HepG2 (cell line): ENCODE measurements at regions not wholly inside any gene's neighbourhood (a gene's known extent, or its start where the extent isn't known, plus 50 kb on each side); places are given as distances from the start of the nearest gene placed in this dataset.

ENCODE experiments used
- ATAC-seq: fragments of 200-7000 bp; cut with Tn5 transposase; 3 replicates; pipeline ENCODE4 v1.9.1; 2020; ENCODE audit warnings: mild to moderate bottlenecking, moderate library complexity
- BruUV-seq: library from RNA; stranded (reverse); fragments of 400-500 nt; replicated peaks from 2 replicates; lab custom pipeline; 2021; lab: Mats Ljungman, UMichigan
- CTCF ChIA-PET: fragments of 300-600 bp; formaldehyde crosslinking; extraction: SDS; loops from one replicate; lab custom pipeline; 2021; ENCODE audit warnings: low total read pairs, inconsistent platforms, low intra/inter-chr PET ratio; lab: Yijun Ruan, JAX
- POLR2A ChIA-PET: fragments of 350-600 bp; sonication (Branson Sonifier 250); formaldehyde crosslinking; loops from one replicate; lab custom pipeline; 2020; ENCODE audit warnings: antibody characterized with exemption, inconsistent platforms; lab: Yijun Ruan, JAX
- DNase-seq: peaks from one replicate; pipeline ENCODE4 v3.0.0-alpha.2; 2015; ENCODE audit warnings: low spot score
- FAIRE-seq: peaks from 3 replicates; lab custom pipeline; 2011; peaks lifted over from hg19 to GRCh38; lab: Jason Lieb, UNC
- H2AFZ ChIP-seq: one replicate; pipeline ENCODE4 v1.6.1; 2011; ENCODE audit warnings: low read length, inconsistent platforms
- H3K27ac ChIP-seq: fragments of 300-600 bp; 3 replicates; pipeline ENCODE4 v1.8.0; 2011; ENCODE audit warnings: mixed run types, mild to moderate bottlenecking, mixed read lengths, low read length, inconsistent platforms; ENCODE audit not compliant: insufficient read depth; ENCODE audit errors: extremely low read length
- H3K27me3 ChIP-seq, 2 experiments: fragments of 200-600 bp in 1 of 2; 2 replicates in 1 of 2; 3 replicates in 1 of 2; pipeline versions ENCODE4 v1.6.0 to v1.8.0; 2011; ENCODE audit warnings: low read length in 2 of 2, mild to moderate bottlenecking in 2 of 2, moderate library complexity in 2 of 2, inconsistent platforms in 1 of 2; ENCODE audit not compliant: insufficient read depth in 2 of 2, control insufficient read depth in 1 of 2
- H3K36me3 ChIP-seq, 2 experiments: fragments of 200-600 bp in 1 of 2; replicated peaks in 1 of 2; 2 replicates in 1 of 2; 3 replicates in 1 of 2; pipeline versions ENCODE4 v1.5.1 to v1.8.0; 2011; ENCODE audit warnings: low read length in 2 of 2, inconsistent platforms in 1 of 2; ENCODE audit not compliant: insufficient read depth in 2 of 2, control insufficient read depth in 1 of 2
- H3K4me1 ChIP-seq: 2 replicates; pipeline ENCODE4 v1.5.1; 2012; ENCODE audit warnings: low read length, inconsistent platforms; ENCODE audit not compliant: insufficient read depth
- H3K4me2 ChIP-seq: 2 replicates; pipeline ENCODE4 v1.6.0; 2011; ENCODE audit warnings: low read depth, low read length, inconsistent platforms
- H3K4me3 ChIP-seq, 3 experiments: fragments of 200-600 bp in 1 of 3; sonication (generic), shearing (Covaris generic) in 1 of 3; replicated peaks in 1 of 3; 2 replicates each; pipeline ENCODE4 v1.5.1; 2011 to 2016; ENCODE audit warnings: low read length in 3 of 3, inconsistent platforms in 2 of 3, low read depth in 2 of 3, mild to moderate bottlenecking in 2 of 3, control low read depth in 1 of 3, mixed read lengths in 1 of 3; ENCODE audit not compliant: insufficient read depth in 1 of 3
- H3K79me2 ChIP-seq: one replicate; pipeline ENCODE4 v1.6.1; 2011; ENCODE audit warnings: low read length, inconsistent platforms; ENCODE audit not compliant: insufficient read depth
- H3K9ac ChIP-seq: 2 replicates; pipeline ENCODE4 v1.6.0; 2011; ENCODE audit warnings: mild to moderate bottlenecking, low read depth, low read length, inconsistent platforms; ENCODE audit not compliant: insufficient read depth
- H3K9me3 ChIP-seq: 2 replicates; pipeline ENCODE4 v1.5.1; 2012; ENCODE audit warnings: mild to moderate bottlenecking, low read length
- H4K20me1 ChIP-seq: 2 replicates; pipeline ENCODE4 v1.6.0; 2011; ENCODE audit warnings: inconsistent platforms, mild to moderate bottlenecking, low read length, moderate library complexity; ENCODE audit not compliant: insufficient read depth
- ARID5B ChIP-seq: IDR thresholded peaks from 2 replicates; pipeline ENCODE4 v1.4.0; 2020; ENCODE audit warnings: mild to moderate bottlenecking, missing genetic modification reagents
- ZNF430 ChIP-seq: sonication (generic); formaldehyde crosslinking; IDR thresholded peaks from 2 replicates; pipeline ENCODE4 v1.9.0; 2021; ENCODE audit warnings: mild to moderate bottlenecking, missing genetic modification reagents
- WGBS: methylation state at CpG from one replicate; pipeline ENCODE4 v1.1.6; 2017; ENCODE audit warnings: low lambda C conversion rate; 5-methylcytosine and 5-hydroxymethylcytosine counted together
- in situ Hi-C: cut with HindIII; loops from 2 replicates; pipeline ENCODE4 v1.10.0; 2017; ENCODE audit warnings: low pct_unique_long_range_greater_than_20kb; ENCODE audit not compliant: extremely low pct_ligation_motif_present
- intact Hi-C: fragments of 100-400 bp; cut with micrococcal nuclease; formaldehyde crosslinking; loops from one replicate; pipeline ENCODE4 v1.10.0; 2022; ENCODE audit not compliant: unreplicated experiment

GRCh38 chr15:99454107-99454809 lies 111.5 kb upstream of the MEF2A start:
- peak overlapping the region; percentile 84 for H3K4me2 ChIP-seq
- BruUV-seq: no TSS peak
- DNase-seq (no peak), FAIRE-seq (no peak), ATAC-seq (no peak)
- POLR2A ChIA-PET: interaction anchor here (1.3 kb wide), 1 partner anchor 22 kb away, joined by 3 read pairs; no protein-coding TSS in a partner anchor
- intact Hi-C loops: loop anchor here (1.0 kb wide), 1 partner anchor 18 kb away; no protein-coding TSS in a partner anchor
- no peak overlapping the region for H3K27ac ChIP-seq
- CTCF ChIA-PET: no interaction called here
- 85% methylated on average over 6 of the region's 6 CpGs for WGBS
- H3K79me2 ChIP-seq: no peaks in the 10 kb centered on the region
- no peaks in the 10 kb centered on the region for H3K36me3 ChIP-seq
- no peaks in the 10 kb centered on the region for H4K20me1 ChIP-seq
- H2AFZ ChIP-seq: no peak overlapping the region
- no peaks in the 10 kb centered on the region for H3K9me3 ChIP-seq
- 0 out of 2 replicates have a peak, but pooled peaks have one; percentile 12 for TF ChIP-seq ZNF430 (CRISPR knock-in tag)
- TF ChIP-seq ARID5B (CRISPR knock-in tag): no peak
- H3K9ac ChIP-seq: no peak overlapping the region
- peaks cover 3 to 40% of the 10 kb centered on the region in 2 experiments; a peak in 4 of 5 replicates for H3K27me3 ChIP-seq
- peaks cover 45% of the 10 kb centered on the region for H3K4me1 ChIP-seq
- H3K4me3 ChIP-seq: 0 out of 6 replicates have a peak overlapping the region, but pooled peaks of 2 of the 3 experiments have one; percentile 71 to 75
- in situ Hi-C loops: no loop called here
